Thoracic aorta (tissue), 2 donors: ENCODE measurements at regions not wholly inside any gene's neighbourhood (a gene's known extent, or its start where the extent isn't known, plus 50 kb on each side); places are given as distances from the start of the nearest gene placed in this dataset.

Source experiments
- ATAC-seq: fragments of 150-250 bp; one replicate; pipeline ENCODE4 v1.8.0; 2017; ENCODE audit warnings: low read depth; ENCODE audit not compliant: insufficient number of reproducible peaks, low FRiP score
- DNase-seq: peaks from one replicate; pipeline ENCODE4 v3.0.0-alpha.2; 2020; ENCODE audit warnings: low spot score
- H3K27ac ChIP-seq, 2 donors: fragments of 200-600 bp; sonication (generic); 1 replicate in 1 of 2; 2 replicates in 1 of 2; pipeline ENCODE4 v1.5.1; 2016; ENCODE audit warnings: mild to moderate bottlenecking in 2 of 2, moderate library complexity in 2 of 2
- H3K27me3 ChIP-seq: fragments of 200-600 bp; sonication (generic); replicated peaks from 2 replicates; pipeline ENCODE4 v1.6.0; 2016; ENCODE audit warnings: mild to moderate bottlenecking; ENCODE audit not compliant: insufficient read depth
- H3K36me3 ChIP-seq: fragments of 200-600 bp; sonication (generic); one replicate; pipeline ENCODE4 v1.5.1; 2016
- H3K4me1 ChIP-seq, 2 donors: fragments of 200-600 bp; sonication (generic); 1 replicate in 1 of 2; 2 replicates in 1 of 2; pipeline versions ENCODE4 v1.5.1 to v1.6.0; 2016; ENCODE audit warnings: low read depth in 2 of 2, mild to moderate bottlenecking in 1 of 2; ENCODE audit not compliant: control insufficient read depth in 1 of 2
- H3K4me3 ChIP-seq: fragments of 200-600 bp; sonication (generic); 2 replicates; pipeline ENCODE4 v1.5.1; 2016; ENCODE audit warnings: mild to moderate bottlenecking
- H3K9me3 ChIP-seq: fragments of 200-600 bp; sonication (generic); 2 replicates; pipeline ENCODE4 v1.5.1; 2016
- TF ChIP-seq, protein P1 (sequence below): fragments of 200-600 bp; sonication (generic); IDR thresholded peaks from one replicate; pipeline ENCODE4 v1.5.1; 2019; ENCODE audit warnings: antibody characterized with exemption

DNA sequence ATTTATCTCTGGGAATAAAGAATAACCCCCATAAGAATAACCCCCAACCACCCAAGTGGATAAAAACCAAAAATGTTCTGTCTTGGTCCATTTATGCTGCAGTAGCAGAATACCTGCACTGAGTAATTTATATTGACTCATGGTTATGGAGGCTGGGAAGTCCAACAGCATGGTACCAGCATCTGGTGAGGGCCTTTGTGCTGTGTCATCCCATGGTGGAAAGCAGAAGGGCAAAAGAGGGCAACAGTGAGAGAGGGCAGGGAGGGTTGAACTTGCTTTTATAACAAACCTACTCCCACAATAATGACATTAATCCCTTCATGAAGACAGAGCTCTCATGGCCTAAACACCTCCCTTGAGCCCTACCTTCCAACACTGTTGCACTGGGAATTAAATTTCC lies 133.7 kb downstream of the ERMARD start:
- no peaks in the 10 kb centered on the region for H3K27me3 ChIP-seq
- H3K27ac ChIP-seq: no peak overlapping the region
- TF ChIP-seq, protein P1, sequence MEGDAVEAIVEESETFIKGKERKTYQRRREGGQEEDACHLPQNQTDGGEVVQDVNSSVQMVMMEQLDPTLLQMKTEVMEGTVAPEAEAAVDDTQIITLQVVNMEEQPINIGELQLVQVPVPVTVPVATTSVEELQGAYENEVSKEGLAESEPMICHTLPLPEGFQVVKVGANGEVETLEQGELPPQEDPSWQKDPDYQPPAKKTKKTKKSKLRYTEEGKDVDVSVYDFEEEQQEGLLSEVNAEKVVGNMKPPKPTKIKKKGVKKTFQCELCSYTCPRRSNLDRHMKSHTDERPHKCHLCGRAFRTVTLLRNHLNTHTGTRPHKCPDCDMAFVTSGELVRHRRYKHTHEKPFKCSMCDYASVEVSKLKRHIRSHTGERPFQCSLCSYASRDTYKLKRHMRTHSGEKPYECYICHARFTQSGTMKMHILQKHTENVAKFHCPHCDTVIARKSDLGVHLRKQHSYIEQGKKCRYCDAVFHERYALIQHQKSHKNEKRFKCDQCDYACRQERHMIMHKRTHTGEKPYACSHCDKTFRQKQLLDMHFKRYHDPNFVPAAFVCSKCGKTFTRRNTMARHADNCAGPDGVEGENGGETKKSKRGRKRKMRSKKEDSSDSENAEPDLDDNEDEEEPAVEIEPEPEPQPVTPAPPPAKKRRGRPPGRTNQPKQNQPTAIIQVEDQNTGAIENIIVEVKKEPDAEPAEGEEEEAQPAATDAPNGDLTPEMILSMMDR: no peak
- H3K36me3 ChIP-seq: no peaks in the 10 kb centered on the region
- no peaks in the 10 kb centered on the region for H3K9me3 ChIP-seq
- DNase-seq (no peak), ATAC-seq (no peak)
- H3K4me1 ChIP-seq: no peaks in the 10 kb centered on the region
- H3K4me3 ChIP-seq: no peak overlapping the region

DNA sequence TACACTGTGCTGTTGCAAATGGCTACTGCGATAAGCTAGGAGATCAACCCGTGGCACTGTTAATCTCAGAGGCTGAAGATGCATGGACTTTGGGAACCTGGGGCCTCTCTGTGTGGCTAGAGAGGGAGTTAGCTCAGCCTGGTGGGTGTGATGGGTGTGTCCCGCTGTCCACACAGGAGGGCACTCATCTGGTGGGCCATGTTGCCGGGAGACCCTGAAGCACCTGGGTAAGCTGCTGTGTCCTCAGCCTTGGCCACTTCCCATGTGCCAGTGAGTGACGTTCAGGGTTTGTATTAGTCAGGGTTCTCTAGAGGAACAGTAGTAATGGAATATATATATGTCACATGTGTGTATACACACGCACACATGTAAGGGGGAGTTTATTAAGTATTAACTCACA lies 132.7 kb downstream of the ERMARD start:
- H3K36me3 ChIP-seq: no peaks in the 10 kb centered on the region
- no peaks in the 10 kb centered on the region for H3K9me3 ChIP-seq
- no peak for ATAC-seq
- no peaks in the 10 kb centered on the region for H3K4me1 ChIP-seq
- no peaks in the 10 kb centered on the region for H3K27me3 ChIP-seq
- no peak overlapping the region for H3K27ac ChIP-seq
- no peak for DNase-seq
- no peak overlapping the region for H3K4me3 ChIP-seq
- TF ChIP-seq, protein P1: no peak

DNA sequence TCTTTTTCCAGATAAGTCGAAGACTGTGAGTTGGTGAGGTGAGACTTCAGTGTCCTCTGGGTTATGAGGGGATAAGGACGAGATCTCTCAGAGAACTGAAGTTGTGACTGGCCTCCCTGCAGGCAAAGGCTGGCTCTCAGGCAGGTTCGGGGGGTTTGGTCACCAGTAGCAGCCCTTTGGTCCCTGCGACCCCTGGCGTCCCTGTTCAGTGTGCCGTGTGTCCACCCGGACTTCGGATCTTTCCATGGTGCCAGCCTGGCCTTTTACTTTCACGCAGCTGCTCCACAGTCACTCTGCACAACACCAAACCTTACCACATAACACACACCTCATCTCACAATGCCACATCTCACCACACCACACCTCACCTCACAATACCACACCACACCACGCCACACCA lies 131.9 kb downstream of the ERMARD start:
- no peak overlapping the region for H3K4me3 ChIP-seq
- no peak for ATAC-seq
- H3K27ac ChIP-seq: no peak overlapping the region
- H3K9me3 ChIP-seq: no peaks in the 10 kb centered on the region
- DNase-seq: no peak
- TF ChIP-seq, protein P1: no peak
- H3K4me1 ChIP-seq: no peaks in the 10 kb centered on the region
- no peaks in the 10 kb centered on the region for H3K36me3 ChIP-seq
- H3K27me3 ChIP-seq: no peaks in the 10 kb centered on the region

DNA sequence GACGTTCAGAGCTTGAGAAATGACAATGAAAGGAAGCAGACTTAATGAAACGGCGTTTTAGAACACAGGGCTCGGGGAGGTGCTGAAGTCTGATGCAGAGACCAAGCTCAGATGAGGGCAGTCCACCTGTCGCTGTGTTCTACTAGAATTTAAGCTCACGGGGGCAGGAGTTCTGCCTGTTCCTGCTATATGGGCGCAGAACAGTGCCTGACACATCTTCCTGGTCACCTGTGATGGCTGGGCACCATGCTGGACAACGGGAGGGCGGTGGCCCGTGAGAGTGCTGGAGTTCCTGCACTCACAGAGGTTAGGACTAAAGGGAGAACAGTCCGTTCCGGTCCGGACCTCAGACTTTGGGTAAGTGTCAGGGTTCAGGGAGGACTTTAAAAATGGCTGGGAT lies 130.6 kb downstream of the ERMARD start:
- DNase-seq: no peak
- TF ChIP-seq, protein P1: no peak
- Histone ChIP-seq H3K27me3 (no peaks in the 10 kb centered on the region), H3K27ac (no peak overlapping the region), H3K4me3 (no peak overlapping the region), H3K9me3 (no peaks in the 10 kb centered on the region), H3K36me3 (no peaks in the 10 kb centered on the region), H3K4me1 (no peaks in the 10 kb centered on the region)
- no peak for ATAC-seq

DNA sequence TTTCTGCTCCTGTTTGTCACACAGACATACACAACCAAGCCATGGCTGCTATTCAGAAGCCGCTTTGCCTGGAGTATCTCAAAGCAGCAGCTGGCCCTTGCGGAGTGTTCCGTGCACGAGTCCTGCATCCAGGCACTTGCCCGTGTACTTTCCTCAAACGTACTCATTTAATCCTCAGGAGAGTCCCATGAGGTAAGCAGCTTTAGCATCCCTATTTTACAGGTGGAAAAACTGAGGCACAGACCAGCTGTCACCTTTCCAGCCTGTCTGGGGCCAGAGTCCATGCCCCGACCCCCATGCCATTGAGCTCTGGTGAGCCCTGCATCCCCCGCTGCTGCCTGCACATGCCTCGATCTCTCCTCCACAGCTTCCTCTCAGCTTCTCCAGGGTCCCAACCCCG lies 130.0 kb downstream of the ERMARD start:
- H3K36me3 ChIP-seq: no peaks in the 10 kb centered on the region
- DNase-seq (no peak), ATAC-seq (no peak)
- H3K27me3 ChIP-seq: no peaks in the 10 kb centered on the region
- H3K27ac ChIP-seq: no peak overlapping the region
- H3K9me3 ChIP-seq: no peaks in the 10 kb centered on the region
- H3K4me3 ChIP-seq: no peak overlapping the region
- H3K4me1 ChIP-seq: no peaks in the 10 kb centered on the region
- TF ChIP-seq, protein P1: no peak
